GM13976 (cell line): ENCODE measurements at regions not wholly inside any gene's neighbourhood (a gene's known extent, or its start where the extent isn't known, plus 50 kb on each side); places are given as distances from the start of the nearest gene placed in this dataset.
A peak's percentile ranks its signal among the peaks of the same experiment; 100 is the strongest.

Experiments used
- DNase-seq: peaks from one replicate; pipeline ENCODE4 v3.0.0; 2012; ENCODE audit warnings: low spot score
- in situ Hi-C: fragments of 300-500 bp; cut with MboI; formaldehyde crosslinking; loops from one replicate; pipeline ENCODE4 v1.12.0; 2022; ENCODE audit warnings: low sequenced_read_pairs, mixed read lengths, inconsistent platforms; ENCODE audit not compliant: unreplicated experiment
- TF ChIP-seq, protein P1 (sequence below): IDR thresholded peaks from 2 replicates; pipeline ENCODE4 v1.5.1; 2012; ENCODE audit warnings: borderline replicate concordance, mild to moderate bottlenecking; ENCODE audit not compliant: insufficient read depth; ENCODE audit errors: extremely low read depth, missing control alignments, control extremely low read depth

DNA sequence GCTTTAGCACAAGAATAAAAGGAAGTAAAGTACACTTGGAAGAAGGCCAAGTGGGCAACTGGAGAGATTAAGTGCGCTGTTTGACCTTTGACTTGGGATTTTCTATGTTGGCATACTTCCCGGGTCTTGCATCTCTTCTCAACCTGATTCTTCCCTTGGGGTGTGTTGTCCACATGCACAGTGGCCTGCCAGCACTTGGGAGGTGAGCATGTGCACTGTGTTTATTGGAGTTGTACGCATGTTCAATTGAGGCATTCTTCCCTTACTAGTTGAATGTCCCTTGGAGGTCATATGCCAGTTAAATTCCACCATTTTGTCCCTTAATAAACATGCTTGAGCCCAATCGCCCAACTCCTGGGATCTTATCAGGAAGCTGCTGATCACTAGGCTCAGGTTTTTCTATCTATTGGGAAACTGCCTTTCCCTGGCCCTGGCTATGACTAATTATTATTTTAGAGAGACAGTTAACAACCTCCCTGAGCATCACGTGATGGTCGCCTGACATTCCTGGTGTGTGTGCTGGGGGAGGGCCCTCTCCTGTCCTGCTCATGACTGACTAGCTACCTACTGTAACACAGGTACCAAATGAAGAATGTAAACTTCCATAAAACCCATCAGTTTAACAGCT lies 62.5 kb upstream of the RAPGEF4 start:
- TF ChIP-seq, protein P1, sequence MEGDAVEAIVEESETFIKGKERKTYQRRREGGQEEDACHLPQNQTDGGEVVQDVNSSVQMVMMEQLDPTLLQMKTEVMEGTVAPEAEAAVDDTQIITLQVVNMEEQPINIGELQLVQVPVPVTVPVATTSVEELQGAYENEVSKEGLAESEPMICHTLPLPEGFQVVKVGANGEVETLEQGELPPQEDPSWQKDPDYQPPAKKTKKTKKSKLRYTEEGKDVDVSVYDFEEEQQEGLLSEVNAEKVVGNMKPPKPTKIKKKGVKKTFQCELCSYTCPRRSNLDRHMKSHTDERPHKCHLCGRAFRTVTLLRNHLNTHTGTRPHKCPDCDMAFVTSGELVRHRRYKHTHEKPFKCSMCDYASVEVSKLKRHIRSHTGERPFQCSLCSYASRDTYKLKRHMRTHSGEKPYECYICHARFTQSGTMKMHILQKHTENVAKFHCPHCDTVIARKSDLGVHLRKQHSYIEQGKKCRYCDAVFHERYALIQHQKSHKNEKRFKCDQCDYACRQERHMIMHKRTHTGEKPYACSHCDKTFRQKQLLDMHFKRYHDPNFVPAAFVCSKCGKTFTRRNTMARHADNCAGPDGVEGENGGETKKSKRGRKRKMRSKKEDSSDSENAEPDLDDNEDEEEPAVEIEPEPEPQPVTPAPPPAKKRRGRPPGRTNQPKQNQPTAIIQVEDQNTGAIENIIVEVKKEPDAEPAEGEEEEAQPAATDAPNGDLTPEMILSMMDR, result no peak
- DNase-seq, result no peak
- in situ Hi-C loops, result no loop called here

- peak; percentile 66 for DNase-seq
- in situ Hi-C loops, result no loop called here
- TF ChIP-seq, protein P1, result peak; percentile 58
Observed at GRCh38 chr2:172674034-172674967, 61.3 kb upstream of the RAPGEF4 start.

DNA sequence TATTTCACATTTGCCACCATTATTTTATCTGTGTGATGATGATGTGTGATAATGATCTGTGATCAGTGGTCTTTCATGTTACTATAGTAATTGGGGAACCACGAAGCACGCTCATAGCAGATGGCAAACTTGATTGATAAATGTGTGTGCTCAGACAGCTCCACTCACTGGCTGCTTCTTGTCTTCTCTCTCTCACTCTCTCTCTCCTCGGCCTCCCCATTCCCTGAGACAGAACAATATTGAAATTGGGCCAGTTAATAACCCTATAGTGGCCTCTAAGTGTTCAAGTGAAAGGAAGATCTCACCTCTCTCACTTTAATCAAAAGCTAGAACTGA lies 60.7 kb upstream of the RAPGEF4 start:
- DNase-seq, result no peak
- TF ChIP-seq, protein P1, result no peak
- in situ Hi-C loops, result no loop called here

- DNase-seq, result no peak
- in situ Hi-C loops, result no loop called here
- TF ChIP-seq, protein P1, result no peak
Observed at GRCh38 chr2:172677363-172677762, 58.3 kb upstream of the RAPGEF4 start.

GRCh38 chr2:172680436-172681068 lies 55.1 kb upstream of the RAPGEF4 start:
- TF ChIP-seq, protein P1, result no peak
- in situ Hi-C loops, result no loop called here
- no peak for DNase-seq

DNA sequence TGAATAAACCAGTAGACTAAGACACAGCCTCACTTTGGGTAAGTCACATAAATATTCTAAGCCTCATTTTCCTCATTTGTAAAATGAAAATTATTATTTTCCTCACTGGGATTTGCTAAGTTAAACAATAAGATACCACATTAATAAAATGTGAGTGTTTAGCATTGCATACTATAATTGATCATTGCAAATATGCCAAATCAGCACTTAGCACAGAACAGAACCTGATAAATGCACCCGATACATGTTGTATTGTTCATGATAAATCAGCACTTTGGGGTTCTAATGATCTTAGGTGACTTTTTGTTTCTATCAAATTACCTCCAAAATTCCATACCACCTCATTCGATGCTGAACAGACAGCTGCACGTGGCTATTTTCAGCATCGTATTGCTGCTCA lies 50.2 kb upstream of the RAPGEF4 start:
- no peak for DNase-seq
- TF ChIP-seq, protein P1, result no peak
- in situ Hi-C loops, result no loop called here
